T-helper 2 cell treated with Interferon-gamma antibody and Interleukin-4, amounts not matched to agents 5 μg/mL and 100 μg/mL, for 36 hours (primary cell): ENCODE measurements at regions not wholly inside any gene's neighbourhood (a gene's known extent, or its start where the extent isn't known, plus 50 kb on each side); places are given as distances from the start of the nearest gene placed in this dataset.
A peak's percentile ranks its signal among the peaks of the same experiment; 100 is the strongest.
"Not testable (repeated sequence)": the region's sequence is repeated elsewhere in the genome, so short reads cannot be mapped to it uniquely, and the experiment has no call there.

ENCODE experiments used
- DNase-seq: peaks from one replicate; pipeline ENCODE4 v3.0.0; 2021; ENCODE audit warnings: low spot score
- H3K27ac Mint-ChIP-seq: one replicate; pipeline ENCODE4 v1.8.0; 2021; ENCODE audit warnings: mild to moderate bottlenecking, mixed read lengths
- H3K27me3 Mint-ChIP-seq: one replicate; pipeline ENCODE4 v1.8.0; 2021; ENCODE audit warnings: low read depth, mixed read lengths
- H3K36me3 Mint-ChIP-seq: one replicate; pipeline ENCODE4 v1.8.0; 2021; ENCODE audit warnings: low read depth, mixed read lengths
- H3K4me1 Mint-ChIP-seq: one replicate; pipeline ENCODE4 v1.8.0; 2021; ENCODE audit warnings: low read depth, mixed read lengths
- H3K4me3 Mint-ChIP-seq: one replicate; pipeline ENCODE4 v1.8.0; 2022; ENCODE audit warnings: mild to moderate bottlenecking, moderate library complexity, mixed read lengths
- H3K9me3 Mint-ChIP-seq: one replicate; pipeline ENCODE4 v1.8.0; 2021; ENCODE audit warnings: mixed read lengths

GRCh38 chr21:5106767-5107464 lies 5414.5 kb upstream of the TPTE start:
- Mint-ChIP-seq H3K27ac (peak overlapping the region; percentile 87), H3K4me3 (peak overlapping the region; percentile 65)
- H3K36me3 Mint-ChIP-seq, H3K4me1 Mint-ChIP-seq, H3K9me3 Mint-ChIP-seq, DNase-seq, H3K27me3 Mint-ChIP-seq: not testable (repeated sequence)

- H3K36me3 Mint-ChIP-seq, H3K4me3 Mint-ChIP-seq, H3K9me3 Mint-ChIP-seq, H3K27ac Mint-ChIP-seq, H3K4me1 Mint-ChIP-seq, DNase-seq, H3K27me3 Mint-ChIP-seq: not testable (repeated sequence)
These were observed 5413.7 kb upstream of the TPTE start for GRCh38 chr21:5107637-5108036.

GRCh38 chr21:5108048-5108775 lies 5413.2 kb upstream of the TPTE start:
- not testable (repeated sequence) for DNase-seq, H3K4me3 Mint-ChIP-seq, H3K27ac Mint-ChIP-seq, H3K9me3 Mint-ChIP-seq, H3K36me3 Mint-ChIP-seq, H3K27me3 Mint-ChIP-seq, H3K4me1 Mint-ChIP-seq

- not testable (repeated sequence) for H3K4me1 Mint-ChIP-seq, DNase-seq, H3K27me3 Mint-ChIP-seq, H3K4me3 Mint-ChIP-seq, H3K9me3 Mint-ChIP-seq, H3K27ac Mint-ChIP-seq, H3K36me3 Mint-ChIP-seq
These were observed 5410.2 kb upstream of the TPTE start for GRCh38 chr21:5111197-5111596.

- H3K27me3 Mint-ChIP-seq, H3K4me1 Mint-ChIP-seq, H3K27ac Mint-ChIP-seq, DNase-seq, H3K4me3 Mint-ChIP-seq, H3K9me3 Mint-ChIP-seq, H3K36me3 Mint-ChIP-seq: not testable (repeated sequence)
These were observed 5408.3 kb upstream of the TPTE start for GRCh38 chr21:5113092-5113491.

GRCh38 chr21:5114468-5114867 lies 5406.9 kb upstream of the TPTE start:
- H3K4me1 Mint-ChIP-seq, H3K9me3 Mint-ChIP-seq, H3K27ac Mint-ChIP-seq, H3K36me3 Mint-ChIP-seq, H3K27me3 Mint-ChIP-seq, H3K4me3 Mint-ChIP-seq, DNase-seq: not testable (repeated sequence)

GRCh38 chr21:5114893-5115645 lies 5406.3 kb upstream of the TPTE start:
- H3K4me3 Mint-ChIP-seq, H3K9me3 Mint-ChIP-seq, DNase-seq, H3K4me1 Mint-ChIP-seq, H3K36me3 Mint-ChIP-seq, H3K27ac Mint-ChIP-seq, H3K27me3 Mint-ChIP-seq: not testable (repeated sequence)

- DNase-seq, H3K4me3 Mint-ChIP-seq, H3K27ac Mint-ChIP-seq, H3K9me3 Mint-ChIP-seq, H3K36me3 Mint-ChIP-seq, H3K4me1 Mint-ChIP-seq, H3K27me3 Mint-ChIP-seq: not testable (repeated sequence)
These were observed 5405.6 kb upstream of the TPTE start for GRCh38 chr21:5115646-5116343.

GRCh38 chr21:5116344-5117123 lies 5404.8 kb upstream of the TPTE start:
- H3K27me3 Mint-ChIP-seq, result not testable (repeated sequence)

GRCh38 chr21:5117135-5117534 lies 5404.2 kb upstream of the TPTE start:
- H3K27ac Mint-ChIP-seq, DNase-seq, H3K4me1 Mint-ChIP-seq, H3K27me3 Mint-ChIP-seq, H3K4me3 Mint-ChIP-seq, H3K36me3 Mint-ChIP-seq, H3K9me3 Mint-ChIP-seq: not testable (repeated sequence)

More at GRCh38 chr21:5116344-5117123, 5404.8 kb upstream of the TPTE start:
- H3K4me3 Mint-ChIP-seq, DNase-seq, H3K36me3 Mint-ChIP-seq, H3K4me1 Mint-ChIP-seq, H3K27ac Mint-ChIP-seq, H3K9me3 Mint-ChIP-seq: not testable (repeated sequence)

- H3K36me3 Mint-ChIP-seq, H3K4me1 Mint-ChIP-seq, H3K27ac Mint-ChIP-seq, DNase-seq, H3K9me3 Mint-ChIP-seq, H3K4me3 Mint-ChIP-seq, H3K27me3 Mint-ChIP-seq: not testable (repeated sequence)
These were observed 5403.6 kb upstream of the TPTE start for GRCh38 chr21:5117666-5118295.

GRCh38 chr21:5118296-5118679 lies 5403.1 kb upstream of the TPTE start:
- H3K9me3 Mint-ChIP-seq, H3K36me3 Mint-ChIP-seq, H3K4me3 Mint-ChIP-seq, H3K27me3 Mint-ChIP-seq, H3K27ac Mint-ChIP-seq, H3K4me1 Mint-ChIP-seq, DNase-seq: not testable (repeated sequence)

GRCh38 chr21:5119179-5119578 lies 5402.2 kb upstream of the TPTE start:
- not testable (repeated sequence) for H3K4me3 Mint-ChIP-seq, H3K27ac Mint-ChIP-seq, H3K9me3 Mint-ChIP-seq, H3K36me3 Mint-ChIP-seq, DNase-seq, H3K4me1 Mint-ChIP-seq, H3K27me3 Mint-ChIP-seq
